ENCODE measurements at regions not wholly inside any gene's neighbourhood (a gene's known extent, or its start where the extent isn't known, plus 50 kb on each side); places are given as distances from the start of the nearest gene placed in this dataset.

- no peak overlapping the region for H2AFZ ChIP-seq (ENCODE audit: low read length)
Observed at GRCh38 chr20:57980506-57980905, 247.9 kb downstream of the ANKRD60 start.

GRCh38 chr20:57977569-57977968 is 250.9 kb downstream of the ANKRD60 start:
- Histone ChIP-seq H3K9me2 (replicated peaks; ENCODE audit: low read depth, low read length) (no peaks in the 10 kb centered on the region), H3K79me2 (ENCODE audit: insufficient read depth, low read length) (no peaks in the 10 kb centered on the region), H4K20me1 (ENCODE audit: insufficient read depth, low read length, poor library complexity, severe bottlenecking) (no peaks in the 10 kb centered on the region), H3F3A (ENCODE audit: low read depth) (no peaks in the 10 kb centered on the region), H3K9ac (ENCODE audit: low read depth, low read length, poor library complexity, severe bottlenecking) (no peak overlapping the region), H3K27me3 (ENCODE audit: insufficient read depth, low read length, poor library complexity, severe bottlenecking) (no peaks in the 10 kb centered on the region), H3K4me3 (ENCODE audit: low read length, poor library complexity, severe bottlenecking) (no peak overlapping the region), H3K36me3 (ENCODE audit: insufficient read depth, low read length) (no peaks in the 10 kb centered on the region), H3K4me1 (ENCODE audit: insufficient read depth, low read length, poor library complexity, severe bottlenecking) (no peaks in the 10 kb centered on the region), H3K4me2 (ENCODE audit: low read depth, low read length, poor library complexity, severe bottlenecking) (no peak overlapping the region), H2AFZ (ENCODE audit: low read length) (no peak overlapping the region), H3K9me3 (ENCODE audit: insufficient read depth, low read depth, low read length) (no peaks in the 10 kb centered on the region)
- TF ChIP-seq CTCF (conservative IDR thresholded peaks at IDR 0.05; ENCODE audit: low read length) (no peak), EZH2phosphoT487 (IDR thresholded peaks at IDR 0.05; ENCODE audit: borderline replicate concordance) (no peak)

More at GRCh38 chr20:57980506-57980905, 247.9 kb downstream of the ANKRD60 start:
- Histone ChIP-seq H3K4me1 (ENCODE audit: insufficient read depth, low read length, poor library complexity, severe bottlenecking) (no peaks in the 10 kb centered on the region), H3K4me3 (ENCODE audit: low read length, poor library complexity, severe bottlenecking) (no peak overlapping the region), H3K9ac (ENCODE audit: low read depth, low read length, poor library complexity, severe bottlenecking) (no peak overlapping the region), H3K9me2 (replicated peaks; ENCODE audit: low read depth, low read length) (no peaks in the 10 kb centered on the region), H3K27me3 (ENCODE audit: insufficient read depth, low read length, poor library complexity, severe bottlenecking) (no peaks in the 10 kb centered on the region), H3K79me2 (ENCODE audit: insufficient read depth, low read length) (no peaks in the 10 kb centered on the region), H3K9me3 (ENCODE audit: insufficient read depth, low read depth, low read length) (no peaks in the 10 kb centered on the region), H4K20me1 (ENCODE audit: insufficient read depth, low read length, poor library complexity, severe bottlenecking) (no peaks in the 10 kb centered on the region), H3K4me2 (ENCODE audit: low read depth, low read length, poor library complexity, severe bottlenecking) (no peak overlapping the region), H3F3A (ENCODE audit: low read depth) (no peaks in the 10 kb centered on the region), H3K36me3 (ENCODE audit: insufficient read depth, low read length) (no peaks in the 10 kb centered on the region)
- TF ChIP-seq CTCF (conservative IDR thresholded peaks at IDR 0.05; ENCODE audit: low read length) (no peak), EZH2phosphoT487 (IDR thresholded peaks at IDR 0.05; ENCODE audit: borderline replicate concordance) (no peak)

GRCh38 chr20:57977141-57977540 is 251.3 kb downstream of the ANKRD60 start:
- Histone ChIP-seq H2AFZ (ENCODE audit: low read length) (no peak overlapping the region), H3K36me3 (ENCODE audit: insufficient read depth, low read length) (no peaks in the 10 kb centered on the region), H3K9me2 (replicated peaks; ENCODE audit: low read depth, low read length) (no peaks in the 10 kb centered on the region), H3K79me2 (ENCODE audit: insufficient read depth, low read length) (no peaks in the 10 kb centered on the region), H3K9me3 (ENCODE audit: insufficient read depth, low read depth, low read length) (no peaks in the 10 kb centered on the region), H3K4me1 (ENCODE audit: insufficient read depth, low read length, poor library complexity, severe bottlenecking) (no peaks in the 10 kb centered on the region), H3K4me3 (ENCODE audit: low read length, poor library complexity, severe bottlenecking) (no peak overlapping the region), H3K9ac (ENCODE audit: low read depth, low read length, poor library complexity, severe bottlenecking) (no peak overlapping the region), H3K27me3 (ENCODE audit: insufficient read depth, low read length, poor library complexity, severe bottlenecking) (no peaks in the 10 kb centered on the region), H3K4me2 (ENCODE audit: low read depth, low read length, poor library complexity, severe bottlenecking) (no peak overlapping the region), H3F3A (ENCODE audit: low read depth) (no peaks in the 10 kb centered on the region), H4K20me1 (ENCODE audit: insufficient read depth, low read length, poor library complexity, severe bottlenecking) (no peaks in the 10 kb centered on the region)
- TF ChIP-seq CTCF (conservative IDR thresholded peaks at IDR 0.05; ENCODE audit: low read length), result no peak
- TF ChIP-seq EZH2phosphoT487 (IDR thresholded peaks at IDR 0.05; ENCODE audit: borderline replicate concordance), result no peak
